WTC11 (cell line): ENCODE measurements at regions not wholly inside any gene's neighbourhood (a gene's known extent, or its start where the extent isn't known, plus 50 kb on each side); places are given as distances from the start of the nearest gene placed in this dataset.

Source experiments
- ATAC-seq: fragments of 200-7000 bp; cut with Tn5 transposase; 2 replicates; pipeline ENCODE4 v1.10.0; 2021; ENCODE audit warnings: mild to moderate bottlenecking, moderate library complexity
- CTCF ChIA-PET: fragments of 300-600 bp; sonication (Branson Sonifier 250); formaldehyde crosslinking; loops from one replicate; lab custom pipeline; 2021; ENCODE audit warnings: antibody characterized with exemption; lab: Charles Lee
- POLR2A ChIA-PET: fragments of 350-600 bp; sonication (Branson Sonifier 250); formaldehyde crosslinking; loops from one replicate; lab custom pipeline; 2021; ENCODE audit warnings: antibody characterized with exemption; lab: Charles Lee
- DNase-seq: peaks from one replicate; pipeline ENCODE4 v3.0.0; 2021; ENCODE audit warnings: low spot score
- H3K27ac Mint-ChIP-seq: 2 replicates; pipeline ENCODE4 v1.8.0; 2021; ENCODE audit warnings: mixed read lengths
- H3K27me3 Mint-ChIP-seq: 2 replicates; pipeline ENCODE4 v1.8.0; 2021; ENCODE audit warnings: low read depth, mild to moderate bottlenecking, moderate library complexity, mixed read lengths
- H3K36me3 Mint-ChIP-seq: 2 replicates; pipeline ENCODE4 v1.8.0; 2021; ENCODE audit warnings: mixed read lengths
- H3K4me1 Mint-ChIP-seq: 2 replicates; pipeline ENCODE4 v1.8.0; 2022; ENCODE audit warnings: mixed read lengths
- H3K4me3 Mint-ChIP-seq: 2 replicates; pipeline ENCODE4 v1.8.0; 2021; ENCODE audit warnings: mild to moderate bottlenecking, moderate library complexity, mixed read lengths
- H3K9me3 Mint-ChIP-seq: 2 replicates; pipeline ENCODE4 v1.8.0; 2021; ENCODE audit warnings: mixed read lengths
- CREM ChIP-seq: sonication (generic); formaldehyde crosslinking; IDR thresholded peaks from 2 replicates; pipeline ENCODE4 v1.8.1; 2022; ENCODE audit warnings: mild to moderate bottlenecking, missing genetic modification reagents, moderate library complexity
- CTCF ChIP-seq: fragments of 200-600 bp; IDR thresholded peaks from 2 replicates; pipeline ENCODE4 v1.8.0; 2022; ENCODE audit warnings: antibody characterized with exemption
- E2F4 ChIP-seq: sonication (generic); formaldehyde crosslinking; IDR thresholded peaks from 2 replicates; pipeline ENCODE4 v1.8.1; 2022; ENCODE audit warnings: low read depth, mild to moderate bottlenecking, moderate library complexity, missing genetic modification reagents, borderline replicate concordance
- ESRRA ChIP-seq: sonication (generic); formaldehyde crosslinking; IDR thresholded peaks from 2 replicates; pipeline ENCODE4 v1.8.1; 2022; ENCODE audit warnings: mild to moderate bottlenecking, missing genetic modification reagents, borderline replicate concordance
- FOXJ3 ChIP-seq: sonication (generic); formaldehyde crosslinking; IDR thresholded peaks from 2 replicates; pipeline ENCODE4 v1.9.0; 2021; ENCODE audit warnings: missing genetic modification reagents, mild to moderate bottlenecking, borderline replicate concordance
- FOXP4 ChIP-seq: sonication (generic); formaldehyde crosslinking; IDR thresholded peaks from 2 replicates; pipeline ENCODE4 v1.8.0; 2022; ENCODE audit warnings: mild to moderate bottlenecking, missing genetic modification reagents
- NFATC4 ChIP-seq: fragments of 250-450 bp; sonication (Bioruptor Pico); IDR thresholded peaks from 2 replicates; pipeline ENCODE4 v1.9.0; 2021; ENCODE audit warnings: mild to moderate bottlenecking
- NFYB ChIP-seq: sonication (generic); formaldehyde crosslinking; conservative IDR thresholded peaks from 2 replicates; pipeline ENCODE4 v1.8.0; 2022; ENCODE audit warnings: low read depth, missing genetic modification reagents
- PREB ChIP-seq: sonication (generic); formaldehyde crosslinking; IDR thresholded peaks from 2 replicates; pipeline ENCODE4 v1.8.1; 2022; ENCODE audit warnings: mild to moderate bottlenecking, missing genetic modification reagents, moderate library complexity, borderline replicate concordance
- RORB ChIP-seq: fragments of 250-450 bp; sonication (Bioruptor Pico); IDR thresholded peaks from 2 replicates; pipeline ENCODE4 v1.9.0; 2021; ENCODE audit warnings: mild to moderate bottlenecking
- SMAD3 ChIP-seq: sonication (generic); formaldehyde crosslinking; IDR thresholded peaks from 2 replicates; pipeline ENCODE4 v1.8.0; 2022; ENCODE audit warnings: missing genetic modification reagents, mild to moderate bottlenecking, borderline replicate concordance
- TP53 ChIP-seq: sonication (generic); formaldehyde crosslinking; IDR thresholded peaks from 2 replicates; pipeline ENCODE4 v1.8.1; 2023; ENCODE audit warnings: mild to moderate bottlenecking, missing genetic modification reagents
- ZMAT4 ChIP-seq: fragments of 250-450 bp; sonication (Bioruptor Pico); IDR thresholded peaks from 2 replicates; pipeline ENCODE4 v1.9.0; 2021; ENCODE audit warnings: mild to moderate bottlenecking
- ZNF138 ChIP-seq: sonication (generic); formaldehyde crosslinking; conservative IDR thresholded peaks from 2 replicates; pipeline ENCODE4 v1.8.1; 2022; ENCODE audit warnings: mild to moderate bottlenecking, moderate library complexity, missing genetic modification reagents

- H3K27me3 Mint-ChIP-seq = no peaks in the 10 kb centered on the region
- ATAC-seq (no peak), DNase-seq (no peak)
- TF ChIP-seq CREM (CRISPR knock-in tag) (no peak), NFATC4 (CRISPR knock-in tag) (no peak), ZNF138 (CRISPR knock-in tag) (no peak)
- ChIA-PET CTCF (no interaction called here), POLR2A (interaction anchor here (0.5 kb wide), 1 partner anchor 1480 kb away, joined by 3 read pairs; no protein-coding TSS in a partner anchor)
- peaks cover 3% of the 10 kb centered on the region for H3K9me3 Mint-ChIP-seq
- H3K4me3 Mint-ChIP-seq = no peak overlapping the region
- peaks cover 6% of the 10 kb centered on the region; the same call in 1 of the 2 replicates for H3K4me1 Mint-ChIP-seq
- H3K36me3 Mint-ChIP-seq = no peaks in the 10 kb centered on the region; the same call in 1 of the 2 replicates
- H3K27ac Mint-ChIP-seq = no peak overlapping the region
Observed at GRCh38 chr7:33852838-33853237, 52.5 kb upstream of the BMPER start.

- ChIA-PET CTCF (no interaction called here), POLR2A (no interaction called here)
- ATAC-seq (no peak), DNase-seq (no peak)
- TF ChIP-seq ESRRA (CRISPR knock-in tag) (no peak), SMAD3 (CRISPR knock-in tag) (no peak), CREM (CRISPR knock-in tag) (no peak), CTCF (no peak), RORB (CRISPR knock-in tag) (no peak)
- Mint-ChIP-seq H3K9me3 (peaks cover 3% of the 10 kb centered on the region), H3K36me3 (no peaks in the 10 kb centered on the region; the same call in 1 of the 2 replicates), H3K27me3 (no peaks in the 10 kb centered on the region), H3K4me3 (no peak overlapping the region), H3K4me1 (peaks cover 6% of the 10 kb centered on the region; the same call in 1 of the 2 replicates), H3K27ac (no peak overlapping the region)
Observed at GRCh38 chr7:33853361-33854062, 51.8 kb upstream of the BMPER start.

- H3K36me3 Mint-ChIP-seq = no peaks in the 10 kb centered on the region; the same call in 1 of the 2 replicates
- ChIA-PET POLR2A (no interaction called here), CTCF (no interaction called here)
- DNase-seq (no peak), ATAC-seq (no peak)
- no peak overlapping the region for H3K27ac Mint-ChIP-seq
- peaks cover 3% of the 10 kb centered on the region for H3K9me3 Mint-ChIP-seq
- no peak for TF ChIP-seq E2F4 (CRISPR knock-in tag)
- TF ChIP-seq NFYB (CRISPR knock-in tag) = no peak
- no peak for TF ChIP-seq FOXJ3 (CRISPR knock-in tag)
- no peak for TF ChIP-seq FOXP4 (CRISPR knock-in tag)
- no peak for TF ChIP-seq ZMAT4 (CRISPR knock-in tag)
- TF ChIP-seq ZNF138 (CRISPR knock-in tag) = no peak
- TF ChIP-seq PREB (CRISPR knock-in tag) = no peak
- TF ChIP-seq TP53 (CRISPR knock-in tag) = no peak
- H3K27me3 Mint-ChIP-seq = no peaks in the 10 kb centered on the region
- H3K4me1 Mint-ChIP-seq = peaks cover 6% of the 10 kb centered on the region; the same call in 1 of the 2 replicates
- no peak overlapping the region for H3K4me3 Mint-ChIP-seq
Observed at GRCh38 chr7:33854178-33854577, 51.2 kb upstream of the BMPER start.
